OCI-M1 (cell line): ENCODE measurements at regions not wholly inside any gene's neighbourhood (a gene's known extent, or its start where the extent isn't known, plus 50 kb on each side); places are given as distances from the start of the nearest gene placed in this dataset.
A peak's percentile ranks its signal among the peaks of the same experiment; 100 is the strongest.

Source experiments
- DNase-seq: peaks from one replicate; lab custom pipeline; 2025; lab: John Stamatoyannopoulos, UW

DNA sequence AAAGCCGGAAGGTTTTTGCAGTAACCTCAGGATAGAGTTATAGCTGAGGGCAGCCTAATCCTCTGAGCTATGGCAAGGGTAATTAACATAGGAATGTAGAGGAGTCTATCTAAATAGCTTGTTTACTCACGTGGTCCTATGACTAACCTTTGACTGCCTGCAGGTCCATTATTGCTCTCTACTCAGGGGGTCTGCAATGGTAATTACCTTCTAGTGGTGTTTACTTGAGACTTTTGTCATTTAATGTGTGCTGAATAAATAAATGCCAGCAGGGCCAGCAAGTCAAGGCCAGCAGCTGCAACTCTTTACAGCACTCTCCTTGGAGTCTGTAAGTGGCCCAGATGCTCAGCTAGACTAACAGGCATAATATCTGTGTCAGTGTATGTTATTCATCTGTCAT lies 212.7 kb upstream of the FMR1 start:
- no peak for DNase-seq

DNA sequence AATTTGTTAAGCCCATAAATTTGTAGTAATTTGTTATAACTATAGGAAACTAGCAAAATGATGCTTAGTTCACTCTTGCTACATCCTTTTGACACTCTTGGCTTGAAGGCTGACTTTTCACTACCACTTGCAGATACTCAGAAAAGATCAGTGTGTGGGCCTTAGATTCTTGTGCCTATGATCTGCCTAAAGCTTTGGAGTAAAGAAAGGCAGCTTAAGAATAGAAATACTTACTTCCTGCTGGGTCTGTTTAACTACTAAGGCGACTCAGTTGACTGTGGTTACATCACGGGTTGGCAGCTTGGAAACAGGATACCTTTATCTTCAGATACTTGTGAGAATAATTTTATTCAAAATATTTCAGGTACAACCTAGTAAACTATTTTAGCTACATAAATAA lies 201.4 kb upstream of the FMR1 start:
- no peak for DNase-seq

DNA sequence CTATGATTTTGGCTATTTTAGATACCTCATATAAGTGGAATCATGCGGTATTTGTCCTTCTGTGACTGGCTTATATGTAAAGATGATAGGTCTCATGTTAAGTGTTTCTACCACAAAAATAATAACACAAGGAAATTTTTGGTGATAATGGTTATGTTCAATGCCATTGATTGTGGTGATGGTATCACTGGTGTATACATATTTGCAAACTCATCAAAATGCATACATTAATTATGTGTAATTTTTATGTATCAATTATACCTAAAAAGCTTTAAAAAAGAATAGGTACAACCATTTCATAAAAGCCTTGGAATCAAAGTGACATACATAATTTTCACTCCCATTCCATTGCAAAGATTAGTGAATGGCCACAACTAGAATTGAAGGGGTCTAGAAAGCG lies 178.3 kb upstream of the FMR1 start:
- DNase-seq = no peak

DNA sequence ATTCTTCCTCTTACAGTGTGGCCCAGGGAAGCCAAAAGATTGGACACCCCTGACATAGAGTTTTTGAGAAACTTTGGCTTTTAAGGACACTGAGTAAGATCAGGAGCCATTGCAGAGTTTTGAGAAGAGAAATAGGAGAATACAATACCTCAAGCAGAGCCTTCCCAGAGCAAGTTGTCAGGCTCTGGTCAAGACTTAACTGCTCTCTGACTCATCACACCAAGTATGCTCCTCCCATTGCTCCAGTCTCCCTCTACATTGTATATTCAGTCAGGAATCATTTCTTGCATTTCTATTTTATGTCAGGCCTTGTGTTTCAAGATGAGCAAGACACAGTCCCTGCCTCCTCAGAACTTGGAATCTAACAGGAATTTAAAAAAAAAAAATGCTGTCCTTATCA lies 176.4 kb upstream of the FMR1 start:
- DNase-seq = peak; percentile 52

DNA sequence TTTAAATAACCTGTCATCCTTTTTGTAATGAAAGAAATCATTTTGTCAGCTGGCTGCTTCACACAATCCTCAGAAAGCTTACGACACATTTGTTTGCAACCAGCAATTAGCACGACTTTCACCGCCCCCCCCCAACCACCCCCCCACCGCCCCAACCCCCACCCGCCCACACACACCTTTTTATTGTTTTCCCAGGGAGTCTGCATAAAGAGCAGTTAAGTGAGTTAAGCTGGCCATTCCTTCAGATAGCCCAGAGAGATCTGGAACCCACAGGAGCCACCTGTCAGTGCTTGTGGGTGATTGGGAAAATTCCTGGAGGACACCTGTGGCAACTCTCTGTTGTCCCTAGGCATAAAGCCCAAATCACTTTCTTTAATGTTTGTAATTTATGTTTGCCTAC lies 175.7 kb upstream of the FMR1 start:
- DNase-seq = no peak

DNA sequence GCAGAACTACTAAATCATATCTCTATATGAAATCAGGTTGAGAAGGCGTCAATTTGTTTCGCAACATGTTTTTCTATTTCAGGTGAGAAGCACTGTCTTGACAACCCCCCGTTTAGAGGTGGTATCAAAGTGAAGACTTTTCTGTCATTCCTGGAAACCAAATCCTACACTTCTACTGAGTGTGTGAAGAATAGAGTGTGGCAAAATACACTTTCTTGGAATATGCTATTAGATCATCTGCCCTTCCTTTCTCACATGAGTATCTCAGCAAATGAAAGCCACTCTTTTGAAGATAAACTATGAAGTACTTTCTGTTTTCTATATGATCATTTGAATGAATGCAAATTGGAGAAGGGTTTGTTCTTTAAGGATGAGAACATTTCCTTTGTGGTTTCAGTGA lies 174.0 kb upstream of the FMR1 start:
- peak; percentile 57 for DNase-seq

DNA sequence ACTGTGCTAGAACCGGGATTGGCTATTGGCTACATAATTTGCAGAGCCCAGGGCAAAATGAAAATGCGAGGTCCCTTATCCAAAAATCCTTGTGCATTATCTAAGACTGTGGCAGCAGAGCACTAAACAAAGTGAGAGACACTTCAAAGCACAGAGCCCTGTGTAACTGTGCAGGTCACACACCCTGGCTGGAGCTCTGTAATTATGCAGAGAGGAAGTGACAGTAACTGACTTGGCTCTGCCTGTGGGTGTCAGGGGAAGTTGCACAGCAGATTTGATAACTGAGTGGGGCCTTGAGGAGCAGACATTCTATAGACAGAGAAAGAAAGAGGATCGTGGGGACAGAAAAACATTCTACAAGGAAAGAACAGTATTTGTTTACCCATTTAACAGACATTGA lies 173.5 kb upstream of the FMR1 start:
- DNase-seq = peak; percentile 81

DNA sequence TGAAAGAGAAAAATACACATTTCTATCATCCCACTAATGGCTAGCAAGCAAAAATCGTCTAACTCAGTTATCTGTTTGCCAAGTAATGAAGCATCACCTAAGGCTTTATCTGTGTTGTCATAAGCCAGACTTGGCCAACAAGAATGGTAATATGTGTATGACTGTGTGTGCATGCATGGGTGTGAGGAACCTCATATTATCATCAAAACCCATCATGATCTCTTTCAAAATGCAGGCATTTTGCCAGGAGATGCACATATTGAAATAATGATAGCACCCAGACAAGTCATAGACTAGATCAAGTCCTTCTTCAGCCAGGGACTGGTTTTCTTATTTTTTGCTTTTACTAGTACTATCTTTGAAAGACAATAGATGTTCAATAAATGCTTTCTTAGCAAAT lies 172.5 kb upstream of the FMR1 start:
- DNase-seq = peak; percentile 23

DNA sequence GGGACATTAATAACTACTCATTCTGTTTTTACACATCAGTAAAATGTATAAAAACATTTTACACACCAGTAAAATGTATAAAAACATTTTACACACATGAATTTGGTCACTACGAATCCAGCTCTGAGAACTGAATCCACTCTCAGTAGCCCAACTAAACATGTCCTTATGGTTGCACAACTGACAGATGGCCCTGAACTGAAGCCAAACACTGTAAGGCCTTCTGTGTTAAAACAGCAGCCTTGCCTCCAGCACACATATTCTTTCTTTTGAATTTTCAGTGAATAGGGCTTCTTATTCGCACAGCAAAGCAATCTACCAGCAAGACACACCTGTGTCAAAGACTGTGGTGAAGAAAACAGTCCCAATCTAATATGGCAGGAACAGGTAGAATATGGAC lies 169.9 kb upstream of the FMR1 start:
- DNase-seq = no peak

DNA sequence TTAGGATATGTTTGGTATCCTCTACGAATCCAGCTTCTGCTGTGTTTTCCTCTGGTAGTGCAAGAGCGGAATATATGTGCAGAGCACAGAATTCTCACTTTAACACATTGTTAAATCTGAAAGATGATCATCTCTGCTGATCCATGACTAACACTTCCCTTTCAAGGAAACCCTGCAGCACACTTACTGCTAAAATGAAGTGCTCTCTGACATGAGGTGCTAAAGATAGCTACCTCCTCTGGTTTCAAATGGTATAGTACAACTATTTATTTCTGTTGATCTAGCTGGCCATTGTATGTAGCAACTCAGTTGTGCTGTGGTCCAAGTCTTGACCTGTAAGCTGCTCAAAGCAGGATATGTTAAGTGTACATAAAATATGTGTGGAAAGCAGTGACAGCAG lies 162.4 kb upstream of the FMR1 start:
- DNase-seq = peak; percentile 7

DNA sequence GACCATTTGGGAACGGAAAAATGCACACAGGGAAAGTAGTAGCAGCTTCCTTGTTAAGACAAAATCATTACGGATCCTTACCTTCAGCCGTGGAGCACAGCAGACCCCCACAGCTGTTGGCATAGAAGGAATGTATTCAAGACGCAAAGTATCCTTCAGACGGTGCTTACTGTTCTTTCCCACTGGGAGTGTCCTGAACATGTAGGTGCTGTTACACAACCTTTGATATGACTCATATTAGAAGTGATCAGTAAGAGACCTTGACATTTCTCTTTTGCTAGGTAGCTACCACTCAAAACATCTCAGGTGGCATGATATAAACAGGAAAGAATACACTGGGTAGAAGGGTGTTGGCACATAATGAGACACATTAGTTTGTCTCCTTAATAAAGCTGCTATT lies 154.0 kb upstream of the FMR1 start:
- DNase-seq = no peak

DNA sequence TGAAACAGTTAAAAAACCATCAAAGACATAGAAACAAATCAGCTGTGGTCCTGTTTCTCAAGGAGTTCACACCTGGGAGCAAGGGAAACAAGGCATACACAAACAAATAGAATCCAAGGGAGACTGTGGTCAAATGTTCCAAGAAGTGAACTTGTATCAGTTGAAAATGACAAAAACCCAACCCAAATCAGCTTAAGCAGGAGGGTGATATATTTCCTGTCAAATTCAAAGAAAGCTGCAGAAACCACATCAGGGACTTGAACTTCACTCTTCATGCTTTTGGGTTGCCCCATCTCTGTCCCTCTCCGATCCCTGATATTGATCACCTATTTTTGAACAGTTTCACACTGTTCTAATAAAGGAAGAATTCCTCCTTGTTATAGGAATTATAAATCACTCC lies 148.6 kb upstream of the FMR1 start:
- DNase-seq = peak; percentile 72

DNA sequence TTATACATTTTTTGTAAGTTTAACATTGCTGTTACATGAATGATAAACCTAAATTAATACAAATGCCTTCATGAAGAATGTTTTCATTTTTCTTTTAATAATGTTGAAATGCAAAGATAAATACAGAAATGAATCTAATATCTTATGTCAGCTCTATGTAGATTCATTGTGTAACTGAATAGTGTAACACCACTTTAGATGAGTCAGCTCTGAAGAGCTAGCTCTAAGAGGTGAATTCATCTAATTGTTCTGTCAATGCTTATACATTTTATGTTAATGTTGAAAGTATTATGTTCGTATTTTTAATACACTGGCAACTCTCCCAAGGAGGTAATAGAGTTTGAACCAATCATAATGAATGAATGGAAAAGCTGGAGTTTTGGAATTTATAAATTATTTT lies 146.9 kb upstream of the FMR1 start:
- DNase-seq = no peak

DNA sequence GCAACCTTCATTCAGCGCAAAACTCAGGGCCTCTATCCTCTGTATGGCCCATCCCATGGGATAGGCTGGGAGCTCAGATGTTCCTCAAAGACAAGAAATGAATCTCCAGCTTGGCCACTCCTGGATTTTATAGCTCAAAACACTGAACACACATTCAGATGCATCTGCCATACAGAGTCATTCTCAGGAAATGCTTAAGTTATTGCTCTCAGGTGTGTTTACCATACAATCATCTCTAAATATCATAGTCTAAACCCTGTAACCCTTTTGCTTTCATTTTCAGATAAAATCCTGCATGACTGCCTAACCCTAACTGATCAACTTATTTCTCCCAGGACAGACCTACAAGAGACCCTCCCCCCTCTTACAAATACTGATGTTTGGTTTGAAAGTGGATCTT lies 140.9 kb upstream of the FMR1 start:
- no peak for DNase-seq

DNA sequence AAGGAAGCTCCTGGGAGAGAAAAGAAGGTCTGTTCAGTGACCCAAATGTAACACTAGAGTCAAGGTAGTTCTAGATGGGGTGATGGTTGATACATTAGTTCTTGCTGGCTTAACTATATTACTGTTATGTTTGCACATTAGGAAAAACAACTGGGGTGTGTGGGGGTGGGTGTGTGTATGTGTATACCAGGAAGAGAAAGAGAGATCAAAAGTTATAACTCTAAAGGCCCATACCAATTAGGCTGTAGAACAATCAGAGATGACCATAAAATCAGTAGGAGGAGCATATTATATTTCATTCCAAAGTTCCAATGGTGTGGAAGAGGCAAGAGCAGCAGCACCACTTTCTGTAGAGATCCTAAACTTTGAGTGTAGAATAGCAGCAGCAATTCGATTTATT lies 134.7 kb upstream of the FMR1 start:
- DNase-seq = no peak

DNA sequence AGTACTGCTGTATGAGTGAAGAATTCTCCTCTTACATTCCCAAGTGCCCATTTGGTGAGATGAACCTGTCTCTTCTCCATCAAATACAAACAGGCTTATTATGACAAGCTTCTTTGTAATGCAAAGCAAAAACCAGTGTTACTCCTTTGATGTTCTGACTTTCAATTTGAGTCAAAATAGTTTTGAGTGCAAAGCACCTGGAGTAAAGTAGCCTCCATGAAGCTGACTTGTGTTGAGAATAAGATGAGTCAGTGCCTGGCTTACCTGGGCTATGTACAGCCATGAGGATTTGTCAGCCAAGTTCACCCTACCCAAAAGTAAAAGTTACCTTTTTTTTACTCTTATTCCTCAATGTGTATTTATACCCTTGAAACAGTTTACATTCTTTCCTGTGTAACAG lies 132.5 kb upstream of the FMR1 start:
- no peak for DNase-seq

DNA sequence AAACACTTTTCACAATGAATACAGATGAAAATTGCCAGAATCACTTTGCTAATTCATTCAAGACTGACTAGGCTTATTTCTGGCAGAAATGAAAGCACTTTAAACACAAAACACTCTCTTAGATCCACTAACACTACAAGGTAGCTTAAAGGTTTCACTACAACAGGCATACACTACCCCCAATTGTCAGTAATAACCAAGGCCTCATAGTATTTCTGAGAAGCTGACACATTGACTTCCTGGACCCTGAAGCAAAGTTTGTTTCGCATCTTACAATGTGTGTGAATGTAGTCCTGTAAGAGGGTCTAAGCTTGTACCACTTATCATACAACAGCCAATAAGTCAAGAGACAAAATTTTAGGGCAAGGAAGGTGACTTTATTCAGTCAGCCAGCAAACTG lies 129.9 kb upstream of the FMR1 start:
- peak; percentile 7 for DNase-seq

DNA sequence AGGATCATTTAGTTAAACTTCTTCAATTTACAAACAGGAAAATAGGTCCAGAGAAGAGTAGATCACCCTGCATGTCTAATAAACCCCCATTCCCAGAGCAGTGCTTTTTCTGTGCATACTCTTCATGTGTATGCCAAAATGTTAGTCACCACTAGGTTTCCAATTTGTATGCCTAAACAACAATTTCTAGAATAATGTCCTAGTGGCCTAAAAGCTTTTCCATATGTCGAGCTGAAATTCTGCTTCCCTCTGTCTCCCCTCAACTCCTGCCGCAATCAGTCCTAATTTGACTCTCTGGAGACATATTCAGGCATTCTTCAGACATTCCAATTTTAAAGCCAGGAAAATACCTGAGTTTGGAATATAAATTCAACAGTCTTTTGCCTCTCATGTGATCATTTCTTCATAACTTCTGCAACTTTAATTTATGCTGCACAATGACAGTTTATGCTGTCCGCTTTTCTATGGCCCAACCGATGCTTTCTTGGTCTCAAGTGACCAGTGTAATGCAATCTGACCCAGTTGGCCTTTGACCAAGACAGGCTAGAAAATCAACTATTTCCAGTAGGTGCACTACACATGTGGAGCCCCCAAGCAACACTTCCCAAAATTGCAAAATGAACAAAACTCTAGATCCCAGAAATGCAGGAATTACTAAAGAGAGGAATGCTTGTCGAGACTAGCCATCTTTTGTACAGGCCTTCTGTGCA lies 122.9 kb upstream of the FMR1 start:
- DNase-seq = no peak

DNA sequence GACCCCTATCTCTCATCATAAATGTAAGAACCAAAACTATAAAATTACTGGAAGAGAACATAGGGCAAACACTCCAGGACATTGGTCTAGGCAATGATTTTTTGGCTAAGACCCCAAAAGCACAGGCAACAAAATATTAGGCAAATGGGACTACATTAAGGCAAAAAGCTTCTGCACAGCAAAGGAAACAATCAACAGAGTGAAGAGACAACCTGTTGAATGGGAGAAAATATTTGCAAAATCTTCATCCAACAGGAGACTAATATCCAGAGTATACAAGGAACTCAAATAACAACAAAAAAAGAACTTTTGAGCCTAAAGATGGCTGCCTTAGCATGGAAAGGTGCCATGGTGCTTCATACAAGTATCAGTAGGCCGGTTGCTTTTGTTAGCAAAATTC lies 111.1 kb upstream of the FMR1 start:
- DNase-seq = no peak

DNA sequence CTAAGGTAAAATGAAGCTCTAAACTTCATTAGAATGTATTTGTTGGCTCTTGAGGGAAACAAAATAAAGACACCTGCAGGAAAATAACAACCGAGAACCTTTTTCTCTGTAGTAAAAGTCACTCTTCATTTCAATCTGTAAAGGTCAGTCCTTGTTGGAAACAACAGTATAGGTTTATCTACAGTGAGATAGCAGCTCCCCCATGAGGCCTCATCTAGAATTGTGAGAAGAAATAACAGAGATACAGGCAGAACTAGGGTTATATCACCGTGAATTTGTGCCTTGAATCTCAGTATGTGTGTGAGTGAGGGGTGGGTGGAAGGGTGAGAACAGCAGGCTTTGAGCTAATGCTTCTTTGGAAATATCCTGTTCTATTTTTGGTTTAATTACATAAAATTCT lies 107.8 kb upstream of the FMR1 start:
- peak; percentile 73 for DNase-seq

DNA sequence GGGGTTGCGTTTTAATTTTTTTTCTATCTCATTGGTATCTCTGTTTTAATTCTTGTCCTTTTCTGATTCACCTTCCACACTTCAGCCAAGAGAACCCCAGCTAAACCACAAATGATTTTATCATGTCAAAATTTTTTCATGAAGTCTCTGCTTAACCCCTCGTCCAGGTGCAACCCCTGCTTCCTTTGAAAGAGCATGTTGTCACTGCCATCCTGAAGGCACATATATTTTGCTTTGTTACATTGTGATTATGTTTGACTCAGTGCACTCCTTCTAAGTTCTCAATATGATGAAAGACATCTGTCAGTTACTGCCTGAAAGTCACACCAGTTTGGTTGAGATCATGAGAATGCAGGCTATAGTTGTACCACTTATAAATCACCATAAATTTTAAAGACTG lies 99.9 kb upstream of the FMR1 start:
- no peak for DNase-seq

DNA sequence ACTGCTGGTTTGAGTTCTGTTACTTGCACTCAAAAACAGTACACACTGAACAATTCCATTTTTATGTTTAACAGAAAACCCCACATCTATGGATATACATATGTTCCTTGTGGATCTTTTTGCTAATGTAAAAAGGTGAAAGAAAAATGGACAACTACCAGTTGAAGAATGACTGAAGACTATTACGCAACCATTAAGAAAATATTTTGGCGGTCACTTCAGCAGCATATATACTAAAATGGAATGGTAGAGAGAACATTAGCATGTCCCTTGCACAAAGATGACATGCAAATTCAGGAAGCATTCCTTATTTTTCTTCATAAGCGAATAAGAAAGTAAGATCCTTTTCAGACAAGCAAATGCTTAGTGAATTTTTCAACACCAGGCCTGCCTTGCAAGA lies 84.6 kb upstream of the FMR1 start:
- DNase-seq = no peak

DNA sequence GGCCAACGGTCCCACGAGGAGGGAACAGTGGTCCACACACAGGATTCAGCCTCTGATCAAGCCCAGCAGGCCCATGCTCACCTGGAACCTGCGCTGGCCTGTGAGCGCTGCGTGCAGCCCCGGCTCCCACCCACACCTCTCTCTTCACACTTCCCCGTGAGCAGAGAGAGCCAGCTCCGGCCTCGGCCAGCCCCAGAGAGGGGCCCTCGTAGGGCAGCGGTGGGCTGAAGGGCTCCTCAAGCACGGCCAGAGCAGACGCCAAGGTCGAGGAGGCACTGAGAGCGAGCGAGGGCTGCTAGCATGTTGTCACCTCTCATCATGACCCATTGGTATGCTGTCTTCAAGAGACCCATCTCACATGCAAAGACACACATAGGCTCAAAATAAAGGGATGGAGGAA lies 83.0 kb upstream of the FMR1 start:
- no peak for DNase-seq

DNA sequence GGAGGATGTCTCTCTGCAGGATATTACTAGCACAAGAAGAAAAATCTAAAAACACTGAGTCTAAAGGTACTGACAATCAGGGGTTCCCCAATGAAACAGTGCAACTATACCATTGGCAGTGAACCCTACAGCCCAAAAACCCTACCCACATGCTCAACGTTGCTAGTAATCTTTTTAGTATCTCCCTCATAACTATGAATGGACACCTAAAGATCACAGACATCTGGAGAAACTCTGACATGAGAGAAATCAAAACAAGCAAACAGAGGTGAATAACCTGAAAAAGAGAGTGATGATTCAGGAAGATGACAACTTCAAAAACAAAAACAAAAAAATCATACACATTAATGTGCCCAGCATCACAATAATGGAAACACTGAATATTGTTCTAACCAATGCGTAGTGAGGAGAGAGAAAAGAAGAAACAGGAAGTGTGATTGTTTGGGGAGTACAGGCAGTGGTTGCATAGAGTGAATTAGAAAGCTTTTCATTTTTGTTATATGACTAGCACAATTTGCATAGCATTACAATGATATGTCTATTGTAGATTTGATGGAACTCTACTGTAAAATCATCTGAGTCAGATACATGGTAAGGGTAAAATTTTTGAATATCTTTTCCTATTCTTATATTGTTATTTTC lies 78.9 kb upstream of the FMR1 start:
- DNase-seq = peak; percentile 14
